ENCODE measurements at regions not wholly inside any gene's neighbourhood (a gene's known extent, or its start where the extent isn't known, plus 50 kb on each side); places are given as distances from the start of the nearest gene placed in this dataset.

DNA sequence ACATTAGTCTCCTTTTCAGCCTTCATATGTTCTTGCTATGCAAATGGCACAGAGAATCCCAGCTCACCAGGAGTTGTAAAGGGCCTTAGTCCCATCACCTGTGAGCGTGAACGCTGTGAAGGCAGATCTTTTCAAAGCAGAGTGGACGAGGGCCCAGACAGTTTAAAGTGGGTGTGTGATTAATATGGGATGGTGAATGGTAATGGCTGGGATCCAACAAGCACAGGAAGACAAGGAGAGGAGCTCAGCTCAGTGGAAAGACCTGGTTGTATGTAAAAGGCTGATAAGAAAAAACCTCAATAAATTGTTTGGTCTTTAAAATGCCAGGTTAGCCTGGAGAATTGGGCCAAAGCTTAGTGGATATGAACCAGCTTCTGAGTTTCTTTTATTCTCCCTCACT lies 326.2 kb downstream of the NYAP2 start:
- no peaks in the 10 kb centered on the region for H3K9me3 ChIP-seq
- no peak overlapping the region for H3K27ac ChIP-seq
- intact Hi-C loops (cut with DNase I; ENCODE audit: low total_unique reads): no loop called here
- no peak for DNase-seq
- TF ChIP-seq, protein P1, sequence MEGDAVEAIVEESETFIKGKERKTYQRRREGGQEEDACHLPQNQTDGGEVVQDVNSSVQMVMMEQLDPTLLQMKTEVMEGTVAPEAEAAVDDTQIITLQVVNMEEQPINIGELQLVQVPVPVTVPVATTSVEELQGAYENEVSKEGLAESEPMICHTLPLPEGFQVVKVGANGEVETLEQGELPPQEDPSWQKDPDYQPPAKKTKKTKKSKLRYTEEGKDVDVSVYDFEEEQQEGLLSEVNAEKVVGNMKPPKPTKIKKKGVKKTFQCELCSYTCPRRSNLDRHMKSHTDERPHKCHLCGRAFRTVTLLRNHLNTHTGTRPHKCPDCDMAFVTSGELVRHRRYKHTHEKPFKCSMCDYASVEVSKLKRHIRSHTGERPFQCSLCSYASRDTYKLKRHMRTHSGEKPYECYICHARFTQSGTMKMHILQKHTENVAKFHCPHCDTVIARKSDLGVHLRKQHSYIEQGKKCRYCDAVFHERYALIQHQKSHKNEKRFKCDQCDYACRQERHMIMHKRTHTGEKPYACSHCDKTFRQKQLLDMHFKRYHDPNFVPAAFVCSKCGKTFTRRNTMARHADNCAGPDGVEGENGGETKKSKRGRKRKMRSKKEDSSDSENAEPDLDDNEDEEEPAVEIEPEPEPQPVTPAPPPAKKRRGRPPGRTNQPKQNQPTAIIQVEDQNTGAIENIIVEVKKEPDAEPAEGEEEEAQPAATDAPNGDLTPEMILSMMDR (IDR thresholded peaks at IDR 0.05): no peak
- H3K27me3 ChIP-seq: no peaks in the 10 kb centered on the region
- H3K36me3 ChIP-seq: no peaks in the 10 kb centered on the region
- H3K4me3 ChIP-seq: no peak overlapping the region
- H3K4me1 ChIP-seq: peaks cover 0 to 4% (median 0%) of the 10 kb centered on the region in 4 donors
